ENCODE measurements at regions not wholly inside any gene's neighbourhood (a gene's known extent, or its start where the extent isn't known, plus 50 kb on each side); places are given as distances from the start of the nearest gene placed in this dataset.
"Not testable (repeated sequence)": the region's sequence is repeated elsewhere in the genome, so short reads cannot be mapped to it uniquely, and the experiment has no call there.

DNA sequence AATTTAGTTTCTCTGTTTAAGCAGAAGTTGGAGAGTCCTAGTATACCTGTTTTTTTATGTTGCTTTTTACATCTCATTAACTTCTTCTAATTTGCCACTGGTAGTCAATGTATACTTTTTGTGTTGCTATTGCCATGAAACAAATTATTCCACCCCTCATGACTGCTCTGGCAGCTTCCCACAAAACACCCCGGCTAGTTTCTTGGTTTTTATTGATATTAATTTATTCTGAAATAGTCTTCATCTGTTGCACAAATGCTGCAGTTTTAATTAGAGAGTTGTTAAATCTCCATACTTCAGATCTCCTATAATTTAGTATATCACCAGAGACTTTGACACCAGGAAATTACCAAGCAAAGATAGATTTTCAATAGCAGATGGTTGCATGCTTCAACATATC lies 1159.3 kb upstream of the PRR20A start:
- no peak for DNase-seq (ENCODE audit: low read depth)

DNA sequence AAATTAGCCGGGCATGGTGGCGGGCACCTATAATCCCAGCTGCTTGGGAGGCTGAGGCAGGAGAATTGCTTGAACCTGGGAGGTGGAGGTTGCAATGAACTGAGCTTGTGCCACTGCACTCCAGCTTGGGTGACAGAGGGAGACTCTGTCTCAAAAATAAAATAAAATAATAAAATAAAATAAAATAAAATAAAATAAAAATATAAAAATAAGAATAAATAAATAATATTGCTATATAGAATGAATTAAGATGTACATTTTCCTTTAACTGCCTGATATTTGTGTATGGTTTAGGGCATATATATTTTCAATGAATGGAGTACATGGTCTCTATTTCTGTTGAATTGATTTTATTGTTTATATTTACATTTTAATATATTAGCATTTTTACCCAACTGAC lies 1156.7 kb upstream of the PRR20A start:
- DNase-seq (ENCODE audit: low read depth), result not testable (repeated sequence)

DNA sequence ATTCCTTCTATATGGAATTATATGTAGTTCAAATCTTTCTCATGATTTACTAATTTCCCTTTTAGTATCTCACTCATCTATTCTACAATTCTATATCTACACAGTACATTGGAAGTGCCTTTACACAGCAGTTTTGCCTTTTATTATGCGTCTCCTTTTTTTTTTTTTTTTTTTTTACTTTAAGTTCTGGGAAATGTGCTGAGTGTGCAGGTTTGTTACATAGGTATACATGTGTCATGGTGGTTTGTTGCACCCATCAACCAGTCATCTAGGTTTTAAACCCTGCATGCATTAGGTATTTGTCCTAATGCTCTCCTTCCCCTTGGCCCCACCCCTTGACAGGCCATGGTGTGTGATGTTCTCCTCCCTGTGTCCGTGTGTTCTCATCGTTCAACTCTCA lies 1150.1 kb upstream of the PRR20A start:
- DNase-seq (ENCODE audit: low read depth), result no peak

DNA sequence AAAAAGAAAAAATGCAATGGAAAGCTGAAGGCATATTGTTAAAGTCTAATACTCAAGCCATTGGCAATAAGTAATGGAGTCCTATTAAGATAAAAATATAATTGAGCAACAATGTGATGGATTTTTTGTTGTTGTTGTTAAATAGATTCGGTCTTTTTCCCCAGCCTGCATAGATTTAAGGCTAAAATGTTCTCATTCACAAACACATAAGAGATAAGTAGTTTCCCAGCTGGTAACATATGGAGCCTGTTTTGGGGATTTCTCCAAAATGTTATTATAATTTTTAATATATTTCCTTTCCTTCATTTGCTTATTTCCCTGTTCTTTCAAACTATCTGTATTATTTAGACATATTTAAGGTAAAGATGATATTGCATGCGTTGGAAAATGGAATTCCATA lies 1149.1 kb upstream of the PRR20A start:
- no peak for DNase-seq (ENCODE audit: low read depth)

DNA sequence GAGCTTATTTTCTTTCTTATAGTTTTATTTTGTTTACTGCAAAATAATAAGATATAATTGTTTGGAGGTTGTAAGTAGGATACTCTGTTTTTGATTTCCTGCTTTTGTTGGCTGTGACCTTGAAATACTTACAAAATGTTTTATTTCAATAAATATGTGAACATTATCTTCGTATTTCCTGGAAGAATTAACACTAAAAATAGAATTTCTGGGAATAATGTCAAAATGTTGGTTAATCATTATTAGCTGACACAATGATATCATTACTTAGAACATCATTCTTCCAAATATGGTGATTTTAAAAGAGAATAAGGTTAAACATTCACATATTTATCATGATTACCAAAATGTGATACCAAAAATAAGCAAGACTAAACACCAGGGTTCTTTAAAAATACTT lies 1148.6 kb upstream of the PRR20A start:
- DNase-seq (ENCODE audit: low read depth), result no peak

DNA sequence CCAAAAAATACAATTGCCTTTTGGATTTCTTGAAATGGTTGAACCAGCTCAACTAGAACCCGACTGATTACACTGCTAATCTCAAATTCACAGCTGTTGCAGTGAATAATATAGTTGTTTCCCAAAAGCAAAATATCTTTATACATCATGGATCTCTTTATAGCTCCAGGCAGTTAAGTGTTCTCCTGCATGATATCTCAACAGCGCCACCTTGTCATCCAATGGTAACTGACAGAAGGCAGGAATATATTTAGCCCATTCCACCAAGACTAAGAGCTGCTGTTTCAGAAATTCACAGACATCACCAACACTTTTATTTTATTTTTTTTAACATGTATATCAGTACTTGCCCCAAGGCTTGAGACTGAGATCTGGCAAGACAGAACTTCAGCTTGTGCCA lies 1141.0 kb upstream of the PRR20A start:
- DNase-seq (ENCODE audit: low read depth), result no peak

DNA sequence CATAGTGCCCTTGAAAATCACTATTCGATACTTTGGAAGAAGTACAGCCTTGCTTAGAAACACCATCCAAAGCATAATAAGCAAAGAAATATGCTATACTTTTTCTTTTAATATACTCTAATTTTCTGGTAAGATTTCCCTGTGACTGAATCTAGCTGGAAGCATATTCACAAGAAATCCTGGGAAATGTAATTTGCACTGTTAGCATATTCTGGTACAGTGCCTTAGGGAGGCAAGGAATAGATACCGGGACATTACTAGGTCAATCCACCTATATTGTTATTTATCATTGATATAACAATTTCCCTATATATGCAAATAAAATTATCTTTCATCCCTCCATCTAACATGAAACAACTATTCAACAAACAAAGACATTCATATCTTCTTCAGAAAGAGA lies 1131.3 kb upstream of the PRR20A start:
- no peak for DNase-seq (ENCODE audit: low read depth)

DNA sequence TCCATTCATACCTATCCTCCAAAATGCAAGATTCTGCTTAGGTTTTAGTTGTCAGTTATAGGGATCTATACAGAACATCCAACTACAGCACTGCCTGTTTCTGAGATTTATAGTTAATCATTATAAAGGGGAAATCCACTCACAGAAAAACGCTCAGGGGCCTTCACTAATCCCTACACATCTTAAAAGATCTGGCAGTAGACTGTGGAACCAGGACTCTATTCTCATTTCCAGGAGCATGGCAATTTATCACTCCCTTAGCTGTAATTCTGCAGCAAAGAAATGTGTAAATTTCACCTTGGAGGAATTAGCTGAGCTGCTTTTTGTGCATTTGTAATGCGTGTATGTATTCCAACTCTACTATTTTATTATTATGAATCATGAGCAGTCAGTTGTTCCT lies 1128.1 kb upstream of the PRR20A start:
- no peak for DNase-seq (ENCODE audit: low read depth)

DNA sequence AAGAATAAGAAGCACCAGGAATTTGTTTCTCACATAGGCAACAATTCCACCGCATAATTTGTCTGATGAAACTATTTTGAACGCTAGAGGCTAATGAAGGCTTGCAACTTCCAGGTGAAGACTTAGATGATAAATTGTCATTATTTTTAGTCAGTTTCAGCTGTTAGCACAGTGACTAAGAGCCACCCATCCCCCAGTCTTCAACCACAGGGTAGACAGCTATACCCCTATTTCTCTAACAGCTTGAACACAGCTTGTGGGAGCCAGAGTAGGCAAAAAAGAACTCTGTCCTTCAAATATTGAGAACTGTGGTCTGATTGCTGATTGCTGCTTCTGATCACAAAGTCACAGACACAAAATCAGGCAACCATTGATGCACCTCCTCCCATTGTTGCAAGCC lies 1124.8 kb upstream of the PRR20A start:
- no peak for DNase-seq (ENCODE audit: low read depth)

DNA sequence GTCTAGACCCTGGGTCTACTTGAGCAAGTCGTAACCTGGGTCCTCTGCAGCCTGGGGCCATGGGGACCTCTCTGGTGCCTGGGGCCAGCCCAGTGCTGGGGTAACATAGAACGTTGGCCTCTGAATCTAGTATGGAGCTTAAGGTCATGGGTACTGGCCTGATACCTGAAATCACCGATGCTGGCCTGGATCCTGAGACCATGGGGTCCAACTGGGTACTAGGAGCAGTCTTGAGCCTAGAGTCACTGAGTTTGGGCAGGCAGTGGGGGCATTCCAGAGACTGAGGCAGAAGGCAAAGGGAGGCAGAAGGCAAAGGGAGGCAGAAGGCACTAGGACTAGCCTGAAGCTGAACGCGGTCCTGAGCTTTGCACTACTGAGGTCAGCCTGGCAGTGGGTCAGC lies 1121.1 kb upstream of the PRR20A start:
- no peak for DNase-seq (ENCODE audit: low read depth)

DNA sequence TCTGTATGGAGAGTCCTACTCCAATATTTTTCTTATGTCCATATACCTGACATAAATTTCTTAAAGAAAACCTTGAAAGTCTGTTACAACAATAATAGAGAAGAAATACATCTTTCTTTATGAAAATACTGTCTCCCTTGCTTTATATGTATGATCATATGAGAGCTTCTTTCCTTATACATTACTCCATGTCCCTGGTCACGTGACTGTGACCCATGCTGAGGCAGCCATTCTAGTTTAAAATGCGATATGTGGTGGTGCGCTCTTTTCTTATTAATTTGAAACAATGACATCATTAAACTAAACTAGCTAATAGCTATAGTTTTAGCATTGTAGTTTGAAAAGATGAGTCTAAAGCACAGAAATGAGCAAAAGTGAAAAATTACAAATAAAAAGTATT lies 1120.3 kb upstream of the PRR20A start:
- no peak for DNase-seq (ENCODE audit: low read depth)

DNA sequence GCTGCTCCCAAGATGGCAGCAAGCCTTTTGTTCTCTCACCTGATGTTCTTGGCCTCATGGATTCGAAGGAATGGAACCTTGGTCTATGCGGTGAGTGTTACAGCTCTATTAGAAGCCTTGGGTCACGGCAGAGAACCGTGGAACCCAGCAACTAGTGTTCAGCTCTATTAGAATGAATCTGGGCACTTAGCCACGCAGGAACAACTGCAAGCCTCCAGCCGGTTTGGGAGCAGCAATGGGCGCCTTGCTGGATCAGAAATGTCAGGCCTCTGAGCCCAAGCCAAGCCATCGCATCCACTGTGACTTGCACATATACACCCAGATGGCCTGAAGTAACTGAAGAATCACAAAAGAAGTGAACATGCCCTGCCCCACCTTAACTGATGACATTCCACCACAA lies 1100.7 kb upstream of the PRR20A start:
- no peak for DNase-seq (ENCODE audit: low read depth)

DNA sequence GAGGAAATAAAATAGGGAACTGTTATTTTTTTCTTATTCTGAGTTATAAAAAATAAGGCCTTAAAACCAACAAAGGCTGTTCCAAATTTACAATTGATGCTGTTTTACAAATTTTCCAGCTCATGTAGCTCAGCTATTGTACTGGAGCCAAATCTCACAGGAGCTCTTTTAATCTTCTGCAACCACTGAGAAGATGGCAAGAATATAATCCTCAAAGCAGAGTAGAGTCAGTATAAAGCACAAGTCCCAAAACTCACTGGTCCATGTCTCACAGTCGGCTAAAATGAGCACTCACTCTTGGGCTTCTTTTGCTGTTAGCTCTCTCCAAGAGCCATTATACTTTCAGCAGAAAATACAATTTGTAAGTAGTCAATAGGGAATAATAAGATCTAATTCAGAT lies 1074.4 kb upstream of the PRR20A start:
- DNase-seq (ENCODE audit: low read depth), result no peak

DNA sequence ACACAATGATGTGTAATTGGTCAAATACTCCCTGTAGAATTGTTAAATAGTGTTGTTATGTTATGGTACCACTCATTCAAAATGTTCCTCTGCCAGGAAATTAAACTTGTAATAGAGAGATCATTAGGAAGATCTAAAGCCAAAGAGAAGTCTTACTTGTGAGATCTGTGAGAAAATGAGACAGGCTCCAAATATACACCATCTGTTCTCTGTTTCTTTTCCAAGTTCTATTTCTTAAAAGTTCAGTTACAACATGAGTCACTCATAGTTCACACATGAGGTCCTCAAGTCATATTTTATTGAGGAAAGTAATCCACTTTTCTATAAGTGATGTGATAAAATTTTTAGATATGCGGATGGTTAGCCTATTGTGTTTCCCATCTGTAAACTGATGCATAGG lies 1038.1 kb upstream of the PRR20A start:
- DNase-seq (ENCODE audit: low read depth), result no peak

DNA sequence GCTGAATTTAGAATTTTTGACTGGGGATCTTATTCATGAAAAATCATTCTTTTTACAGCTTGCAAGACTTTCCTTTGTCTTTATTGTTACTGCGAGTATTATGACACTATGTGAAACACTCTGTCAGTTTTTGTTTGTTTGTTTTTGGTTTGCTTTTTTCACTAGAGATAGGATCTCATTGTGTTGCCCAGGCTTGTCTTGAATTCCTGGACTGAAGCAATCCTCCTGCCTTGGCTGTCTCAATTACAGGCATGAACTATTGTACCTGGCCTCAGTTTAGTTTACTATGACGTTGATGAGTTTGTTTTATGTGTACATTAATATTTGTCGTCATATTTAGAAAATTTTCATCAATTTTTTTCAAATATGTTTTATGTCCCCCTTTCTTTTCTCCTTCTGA lies 1030.0 kb upstream of the PRR20A start:
- no peak for DNase-seq (ENCODE audit: low read depth)

DNA sequence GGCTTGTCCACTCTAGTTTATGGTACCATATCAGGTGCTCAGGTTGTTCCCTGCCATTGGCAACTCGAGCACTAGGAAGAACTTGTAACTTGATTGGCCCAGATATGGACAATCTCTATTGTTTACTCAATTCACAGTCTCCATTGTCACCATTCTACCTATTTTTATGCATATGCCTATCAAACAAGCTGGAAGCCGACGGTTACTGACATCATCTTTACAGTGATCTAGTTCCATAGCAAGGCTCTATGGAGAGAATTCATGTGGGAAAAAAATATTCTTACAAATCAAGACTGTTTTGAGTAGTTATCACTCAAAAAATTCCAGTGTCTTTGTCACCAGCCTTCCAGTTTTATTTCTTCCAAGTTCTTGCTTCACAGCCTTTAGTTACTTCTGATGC lies 1006.2 kb upstream of the PRR20A start:
- no peak for DNase-seq (ENCODE audit: low read depth)

DNA sequence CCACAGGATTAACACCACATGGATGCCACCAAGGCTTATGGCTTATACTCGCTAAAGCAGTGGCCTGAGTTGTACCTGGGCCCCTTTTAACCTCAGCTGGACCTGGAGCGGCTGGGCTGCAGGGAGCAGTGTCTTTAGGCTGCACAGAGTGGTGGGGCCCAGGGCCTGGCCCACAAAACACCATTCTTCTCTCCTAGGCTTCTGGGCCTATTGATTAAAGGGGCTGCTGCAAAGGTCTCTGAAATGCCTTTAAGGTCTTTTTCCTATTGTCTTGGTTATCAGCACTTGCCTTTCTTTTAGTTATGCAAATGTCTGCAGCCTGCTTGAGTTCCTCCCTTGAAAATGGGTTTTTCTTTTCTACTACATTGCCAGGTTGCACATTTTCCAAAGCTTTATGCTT lies 973.9 kb upstream of the PRR20A start:
- no peak for DNase-seq (ENCODE audit: low read depth)

DNA sequence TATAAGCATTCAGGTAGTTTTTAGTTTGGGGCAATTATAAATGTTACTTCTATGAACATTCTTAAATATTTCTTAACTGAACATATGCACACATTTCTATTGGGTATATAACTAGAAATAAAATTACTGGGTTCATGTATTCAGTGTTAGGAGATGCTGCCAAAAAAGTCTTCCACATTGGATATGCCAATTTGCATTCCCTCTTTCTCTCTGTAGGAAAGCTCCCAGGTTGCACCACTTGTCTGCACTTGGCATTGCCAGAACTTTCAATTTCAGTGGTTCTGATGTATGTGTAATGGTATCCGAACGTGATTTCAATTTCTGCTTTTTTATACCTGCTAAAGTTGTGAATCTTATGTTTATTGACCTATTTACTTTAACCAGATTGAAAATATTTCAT lies 972.1 kb upstream of the PRR20A start:
- no peak for DNase-seq (ENCODE audit: low read depth)

DNA sequence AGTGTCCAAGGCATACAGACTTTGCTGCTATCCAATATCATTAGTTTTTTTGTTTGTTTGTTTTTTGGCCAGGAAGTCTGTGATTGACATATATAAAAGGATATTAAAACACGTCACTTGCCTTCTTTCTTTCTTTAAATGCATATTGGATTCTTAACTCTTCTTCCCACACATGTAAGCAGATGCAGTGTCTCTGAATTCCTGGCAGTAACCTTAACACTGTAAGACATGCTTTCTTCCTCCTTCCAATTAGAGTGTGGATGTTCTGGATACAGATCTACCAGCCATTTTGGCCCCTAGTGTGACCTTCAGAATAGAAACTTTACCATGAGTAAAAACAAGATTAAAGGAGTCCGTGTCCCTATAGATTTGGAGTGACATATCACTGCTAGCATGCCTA lies 967.4 kb upstream of the PRR20A start:
- no peak for DNase-seq (ENCODE audit: low read depth)

DNA sequence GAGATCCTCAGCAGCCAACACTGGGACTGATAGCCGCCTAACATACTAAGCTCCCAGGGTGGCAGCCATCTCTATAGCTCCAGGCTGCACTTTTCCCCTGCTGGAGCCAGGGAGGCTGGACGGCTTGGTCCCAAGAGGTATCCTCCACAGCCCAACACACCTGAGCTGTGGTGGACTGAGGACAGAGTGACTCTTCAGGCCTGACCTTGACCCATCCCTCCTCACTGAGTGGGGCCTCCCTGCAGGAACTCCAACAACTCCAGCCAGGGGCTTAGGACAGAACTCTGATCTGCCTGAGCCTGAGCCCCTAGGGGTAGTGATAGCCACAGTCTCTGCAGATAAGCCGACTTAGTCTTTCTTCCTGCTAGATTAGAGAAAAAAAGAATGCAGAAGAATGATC lies 958.1 kb upstream of the PRR20A start:
- DNase-seq (ENCODE audit: low read depth), result no peak

DNA sequence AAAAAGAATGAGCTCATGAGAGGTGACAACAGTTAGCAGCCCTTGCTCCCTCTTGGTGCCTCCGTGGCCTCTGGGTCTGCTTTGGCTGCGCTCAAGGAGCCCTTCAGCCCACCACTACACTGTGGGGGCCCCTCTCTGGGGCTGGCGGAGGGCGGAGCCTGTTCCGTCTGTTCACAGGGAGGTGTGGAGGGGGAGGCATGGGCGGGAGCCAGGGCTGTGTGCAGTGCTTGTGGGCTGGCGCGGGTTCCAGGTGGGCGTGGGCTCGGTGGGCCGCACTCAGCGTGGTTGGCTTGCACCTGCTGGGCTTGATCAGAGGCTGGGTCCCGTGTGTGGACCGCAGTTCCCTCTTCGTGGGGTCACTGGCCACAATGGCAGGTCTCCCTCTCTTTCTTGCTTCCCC lies 953.4 kb upstream of the PRR20A start:
- DNase-seq (ENCODE audit: low read depth), result no peak

DNA sequence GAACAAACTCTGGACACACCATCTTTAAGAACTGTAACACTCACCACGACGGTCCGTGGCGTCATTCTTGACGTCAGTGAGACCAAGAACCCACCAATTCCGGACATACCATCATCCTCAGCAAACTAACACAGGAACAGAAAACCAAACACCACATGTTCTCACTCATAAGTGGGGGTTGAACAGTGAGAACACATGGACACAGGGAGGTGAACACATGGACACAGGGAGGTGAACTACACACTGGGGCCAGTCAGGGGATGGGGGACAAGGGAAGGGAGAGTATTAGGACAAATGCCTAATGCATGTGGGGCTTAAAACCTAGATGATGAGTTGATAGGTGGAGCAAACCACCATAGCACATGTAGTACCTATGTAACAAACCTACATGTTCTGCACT lies 952.1 kb upstream of the PRR20A start:
- DNase-seq (ENCODE audit: low read depth), result not testable (repeated sequence)

DNA sequence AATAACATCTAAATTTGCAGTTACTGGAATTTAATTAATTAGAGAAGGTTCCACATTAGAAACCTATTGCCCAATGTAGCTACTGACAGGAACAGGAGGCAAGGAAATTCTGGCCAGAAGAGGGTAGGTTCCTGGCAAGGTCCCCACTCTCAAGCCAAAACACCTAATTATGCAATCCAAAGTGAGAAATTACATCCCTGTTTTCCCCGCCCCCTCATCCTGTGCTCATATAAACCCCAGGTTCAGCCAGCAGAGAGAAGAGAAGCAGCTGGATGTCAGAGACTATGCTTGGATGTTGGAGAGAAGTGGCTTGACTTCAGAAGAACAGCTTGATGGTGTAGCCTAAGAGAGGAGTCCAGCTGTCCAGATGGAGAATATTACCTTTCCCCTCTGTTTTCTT lies 951.3 kb upstream of the PRR20A start:
- DNase-seq (ENCODE audit: low read depth), result no peak

DNA sequence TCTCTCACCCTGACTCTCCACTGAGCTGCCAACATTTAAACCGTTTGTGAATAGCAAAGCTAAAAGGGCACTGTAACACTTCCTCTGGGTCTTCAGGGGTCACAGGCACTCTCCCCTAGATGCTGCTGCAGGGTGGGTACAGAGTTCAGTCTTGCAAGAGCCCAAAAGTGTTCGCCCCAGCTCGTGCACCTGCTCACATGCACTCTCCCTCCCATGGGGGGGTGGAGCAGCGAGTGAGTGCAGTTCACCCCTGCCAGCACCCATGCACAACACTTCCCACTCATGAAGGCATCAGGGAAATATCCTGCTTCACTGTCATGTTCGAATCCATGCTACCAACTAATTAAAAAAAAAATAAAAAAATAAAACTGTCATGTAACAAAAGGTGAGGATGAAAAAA lies 950.7 kb upstream of the PRR20A start:
- DNase-seq (ENCODE audit: low read depth), result no peak

DNA sequence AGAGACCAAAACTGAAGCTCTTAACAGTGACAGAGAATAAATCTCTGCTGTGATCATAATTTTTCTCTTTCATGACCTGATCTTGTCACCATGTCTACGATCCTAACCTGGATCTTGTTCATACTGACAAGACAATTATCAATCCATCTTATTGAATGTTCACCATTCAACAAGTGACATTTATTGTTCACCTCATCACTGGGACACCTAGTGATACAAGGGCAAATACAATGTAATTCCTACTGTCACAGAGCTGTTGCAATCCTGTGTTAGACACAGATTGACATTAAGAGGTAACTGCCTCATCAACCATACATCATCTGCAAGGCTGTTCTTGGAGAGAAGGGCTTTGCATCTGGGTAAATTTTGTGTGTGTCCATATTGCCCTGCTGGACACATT lies 942.4 kb upstream of the PRR20A start:
- no peak for DNase-seq (ENCODE audit: low read depth)

DNA sequence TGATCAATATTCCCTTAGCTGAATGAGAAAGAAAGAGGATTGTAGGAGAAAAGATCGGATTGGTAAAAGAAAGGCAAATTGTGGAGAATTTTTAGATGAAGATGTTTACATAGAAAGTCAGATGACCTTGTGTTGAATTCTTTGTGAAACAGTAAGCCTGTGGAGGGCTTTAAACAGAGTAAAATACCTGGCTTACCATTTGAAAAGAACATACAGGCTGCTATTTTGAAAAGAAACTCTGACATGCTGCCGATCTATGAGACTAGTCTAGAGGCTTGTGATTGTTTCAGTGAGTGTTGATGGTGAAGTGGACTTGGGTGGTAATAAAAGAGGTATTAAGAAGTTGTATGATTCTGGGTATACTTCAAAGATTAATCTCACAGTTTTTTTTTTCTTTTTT lies 938.9 kb upstream of the PRR20A start:
- DNase-seq (ENCODE audit: low read depth), result no peak

Measured in ELR (cell line).